GM23248 (cell line): ENCODE measurements at regions not wholly inside any gene's neighbourhood (a gene's known extent, or its start where the extent isn't known, plus 50 kb on each side); places are given as distances from the start of the nearest gene placed in this dataset.

Source experiments
- EZH2 ChIP-seq: fragments of 200-600 bp; sonication (generic); IDR thresholded peaks from 2 replicates; pipeline ENCODE4 v1.6.1; 2018; ENCODE audit warnings: antibody characterized with exemption, mild to moderate bottlenecking; ENCODE audit not compliant: insufficient read depth, poor library complexity, severe bottlenecking
- EZH2phosphoT487 ChIP-seq: fragments of 200-600 bp; sonication (generic); IDR thresholded peaks from 2 replicates; pipeline ENCODE4 v1.6.1; 2018; ENCODE audit warnings: antibody characterized with exemption, moderate library complexity, mild to moderate bottlenecking, low read depth; ENCODE audit not compliant: insufficient read depth

DNA sequence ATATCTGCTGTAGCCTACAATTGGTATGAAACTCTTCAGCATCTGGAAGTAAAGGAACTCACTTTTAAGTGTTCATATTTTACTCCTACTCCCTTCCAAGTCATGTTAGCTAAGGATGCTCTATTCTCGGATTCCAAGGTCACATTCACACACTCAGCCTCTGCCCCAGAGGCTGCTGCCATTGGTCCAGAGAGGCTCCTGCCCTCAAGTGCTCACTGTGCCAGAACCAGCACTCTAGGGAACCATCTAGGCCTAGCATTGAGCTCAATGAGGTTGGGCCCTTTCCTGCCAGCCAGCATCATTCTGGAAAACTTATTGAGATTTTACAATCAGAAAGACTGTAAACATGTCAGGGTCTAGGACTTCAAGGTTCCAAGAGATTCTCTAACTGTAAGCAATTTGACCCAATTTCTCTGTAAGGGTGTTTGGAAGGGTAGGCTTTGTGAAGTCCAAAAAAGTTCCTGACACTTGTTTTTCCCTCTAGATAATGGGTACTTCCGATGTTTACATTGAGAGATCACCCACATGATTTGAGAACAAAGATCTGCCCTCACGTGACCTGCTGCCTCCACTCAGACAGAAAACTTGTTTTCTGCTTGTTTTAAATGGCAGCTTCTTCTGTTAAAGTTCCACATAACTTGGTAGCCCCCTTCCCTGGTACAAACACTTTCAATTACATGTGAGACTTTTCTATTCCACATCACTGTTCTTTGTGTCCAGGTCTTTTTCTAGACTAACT, 94.9 kb downstream of the MAB21L3 start:
- TF ChIP-seq EZH2, result no peak
- TF ChIP-seq EZH2phosphoT487, result no peak
